ENCODE measurements at regions not wholly inside any gene's neighbourhood (a gene's known extent, or its start where the extent isn't known, plus 50 kb on each side); places are given as distances from the start of the nearest gene placed in this dataset.

GRCh38 chr13:61908906-61909615 lies 493.4 kb upstream of the PCDH20 start:
- Histone ChIP-seq H3K9me3 (ENCODE audit: low read depth) (no peaks in the 10 kb centered on the region), H3K4me3 (no peak overlapping the region), H3K4me2 (no peak overlapping the region), H2AFZ (no peak overlapping the region), H3K79me2 (no peaks in the 10 kb centered on the region), H3K4me1 (ENCODE audit: insufficient read depth) (no peaks in the 10 kb centered on the region), H3K27ac (no peak overlapping the region), H3K36me3 (replicated peaks; ENCODE audit: insufficient read depth, low read depth) (no peaks in the 10 kb centered on the region), H4K20me1 (ENCODE audit: insufficient read depth, poor library complexity, severe bottlenecking) (no peaks in the 10 kb centered on the region), H3K27me3 (no peaks in the 10 kb centered on the region), H3K9me2 (replicated peaks; ENCODE audit: insufficient read depth) (no peaks in the 10 kb centered on the region)
- WGBS (ENCODE audit: low lambda C conversion rate, missing lambda C conversion rate): 83% methylated on average over 3 of the region's 3 CpGs
- TF ChIP-seq EZH2phosphoT487 (IDR thresholded peaks at IDR 0.05; ENCODE audit: low read depth, severe bottlenecking, unreplicated experiment) (no peak), EZH2 (IDR thresholded peaks at IDR 0.05; ENCODE audit: borderline replicate concordance) (no peak), CTCF (IDR thresholded peaks at IDR 0.05; ENCODE audit: poor library complexity) (no peak)
- DNase-seq (ENCODE audit: low spot score): no peak

- H2AFZ ChIP-seq: no peak overlapping the region
- H4K20me1 ChIP-seq (ENCODE audit: insufficient read depth, poor library complexity, severe bottlenecking): no peaks in the 10 kb centered on the region
- no peaks in the 10 kb centered on the region for H3K27me3 ChIP-seq
- whole genome bisulfite sequencing (ENCODE audit: low lambda C conversion rate, missing lambda C conversion rate): 83% methylated on average over 2 of the region's 2 CpGs
- no peaks in the 10 kb centered on the region for H3K9me2 ChIP-seq (replicated peaks; ENCODE audit: insufficient read depth)
- no peak for DNase-seq (ENCODE audit: low spot score)
- no peaks in the 10 kb centered on the region for H3K36me3 ChIP-seq (replicated peaks; ENCODE audit: insufficient read depth, low read depth)
- no peak overlapping the region for H3K4me2 ChIP-seq
- H3K27ac ChIP-seq: no peak overlapping the region
- no peaks in the 10 kb centered on the region for H3K4me1 ChIP-seq (ENCODE audit: insufficient read depth)
- TF ChIP-seq EZH2phosphoT487 (IDR thresholded peaks at IDR 0.05; ENCODE audit: low read depth, severe bottlenecking, unreplicated experiment): no peak
- no peak for TF ChIP-seq EZH2 (IDR thresholded peaks at IDR 0.05; ENCODE audit: borderline replicate concordance)
- TF ChIP-seq CTCF (IDR thresholded peaks at IDR 0.05; ENCODE audit: poor library complexity): no peak
- no peak overlapping the region for H3K4me3 ChIP-seq
- no peaks in the 10 kb centered on the region for H3K79me2 ChIP-seq
- no peaks in the 10 kb centered on the region for H3K9me3 ChIP-seq (ENCODE audit: low read depth)
Observed at GRCh38 chr13:61905054-61905453, 489.4 kb upstream of the PCDH20 start.

DNA sequence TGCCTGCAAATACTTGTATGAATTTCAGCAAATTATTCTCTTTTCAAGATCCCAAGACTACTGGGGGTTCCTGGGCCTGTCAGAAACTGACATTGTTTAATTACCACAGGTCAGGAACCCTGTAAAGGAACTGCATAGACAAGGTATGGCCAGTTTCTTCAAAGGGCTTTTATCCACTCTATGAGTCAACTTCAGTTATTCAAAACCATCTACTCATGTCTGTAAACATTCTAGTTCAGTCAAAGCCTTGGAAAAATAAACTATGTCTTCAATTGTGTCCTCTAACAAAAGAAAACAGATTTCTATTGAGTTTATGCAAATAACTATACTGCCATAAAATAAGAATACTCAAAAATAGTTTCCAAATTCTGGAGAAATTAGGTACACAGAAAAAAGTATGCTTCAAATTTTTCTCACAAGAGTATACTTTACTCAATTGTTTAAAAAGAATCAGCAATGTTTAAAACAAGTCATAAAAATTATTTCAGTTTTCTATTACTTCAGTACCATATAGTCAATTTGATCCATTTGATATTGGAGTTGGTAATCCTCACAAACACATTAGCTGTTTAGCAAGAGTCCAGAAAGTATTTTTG lies 486.4 kb upstream of the PCDH20 start:
- no peaks in the 10 kb centered on the region for H3K4me1 ChIP-seq (ENCODE audit: insufficient read depth)
- H3K4me3 ChIP-seq: no peak overlapping the region
- no peaks in the 10 kb centered on the region for H3K27me3 ChIP-seq

More for the DNA sequence above, 486.4 kb upstream of the PCDH20 start:
- TF ChIP-seq EZH2phosphoT487 (IDR thresholded peaks at IDR 0.05; ENCODE audit: low read depth, severe bottlenecking, unreplicated experiment) (no peak), EZH2 (IDR thresholded peaks at IDR 0.05; ENCODE audit: borderline replicate concordance) (no peak), CTCF (IDR thresholded peaks at IDR 0.05; ENCODE audit: poor library complexity) (no peak)
- Histone ChIP-seq H3K4me2 (no peak overlapping the region), H3K36me3 (replicated peaks; ENCODE audit: insufficient read depth, low read depth) (no peaks in the 10 kb centered on the region), H3K27ac (no peak overlapping the region), H3K79me2 (no peaks in the 10 kb centered on the region), H3K9me3 (ENCODE audit: low read depth) (no peaks in the 10 kb centered on the region), H4K20me1 (ENCODE audit: insufficient read depth, poor library complexity, severe bottlenecking) (no peaks in the 10 kb centered on the region), H3K9me2 (replicated peaks; ENCODE audit: insufficient read depth) (no peaks in the 10 kb centered on the region), H2AFZ (no peak overlapping the region)
- no peak for DNase-seq (ENCODE audit: low spot score)

All from hepatocyte (in vitro differentiated cells).